ENCODE measurements at regions not wholly inside any gene's neighbourhood (a gene's known extent, or its start where the extent isn't known, plus 50 kb on each side); places are given as distances from the start of the nearest gene placed in this dataset.

DNA sequence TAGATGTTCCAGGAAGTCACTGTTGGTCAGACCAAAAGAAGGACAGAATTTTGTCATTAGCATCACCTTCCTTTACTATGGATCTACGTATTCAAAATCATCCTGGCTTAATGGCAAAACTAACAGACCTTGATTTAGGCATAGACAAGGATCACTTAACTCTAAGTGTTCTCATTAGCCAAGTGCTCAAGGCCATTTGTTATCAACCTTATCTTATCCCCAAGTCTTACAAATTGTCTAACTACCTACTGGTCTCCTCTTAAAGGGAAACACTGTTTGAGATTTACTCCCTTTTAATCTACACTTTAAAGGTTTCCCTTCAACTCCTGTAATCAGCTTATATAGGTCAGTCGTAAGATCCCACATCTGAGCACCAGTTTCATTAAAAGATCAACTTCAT, 1197.5 kb upstream of the C9orf72 start:
- DNase-seq (ENCODE audit: insufficient read length, low spot score) (no peak), FAIRE-seq (no peak)

DNA sequence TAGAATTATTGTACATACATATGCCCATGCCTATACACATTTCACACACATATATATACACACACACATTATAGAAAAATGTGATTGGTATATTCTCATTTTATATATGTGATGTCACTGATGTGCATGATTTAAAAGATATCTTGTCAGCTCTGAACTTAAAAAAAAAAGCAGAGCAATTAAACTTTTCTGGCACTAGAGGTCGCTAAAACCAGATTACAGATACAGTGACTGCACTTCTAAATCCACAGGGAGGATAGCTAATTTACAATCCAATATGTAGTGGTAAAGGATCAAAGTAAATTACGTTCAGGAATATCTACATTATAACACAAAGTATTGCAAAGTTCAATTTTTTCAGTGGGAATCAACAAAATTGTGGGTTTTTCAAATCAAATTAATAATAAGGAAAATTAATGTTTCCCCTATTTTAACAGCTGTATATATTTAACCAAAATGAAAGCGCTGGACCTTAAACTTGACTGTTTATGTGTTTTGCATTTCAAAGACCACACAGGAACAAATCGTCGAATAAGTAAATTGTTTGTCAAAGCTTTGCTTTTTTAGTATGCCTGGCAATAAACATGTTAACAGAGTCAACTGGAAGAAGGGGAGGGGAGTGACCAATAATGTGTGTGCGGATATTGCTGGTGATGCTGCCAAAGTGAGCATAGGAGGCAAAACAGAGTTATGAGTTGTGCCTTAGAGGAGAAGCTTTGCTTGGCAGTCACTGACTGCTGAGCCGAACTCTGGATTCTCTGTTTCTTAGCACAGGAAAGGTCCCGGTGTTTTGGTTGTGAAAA, 1201.4 kb upstream of the C9orf72 start:
- no peak for DNase-seq (ENCODE audit: insufficient read length, low spot score)
- no peak for FAIRE-seq

DNA sequence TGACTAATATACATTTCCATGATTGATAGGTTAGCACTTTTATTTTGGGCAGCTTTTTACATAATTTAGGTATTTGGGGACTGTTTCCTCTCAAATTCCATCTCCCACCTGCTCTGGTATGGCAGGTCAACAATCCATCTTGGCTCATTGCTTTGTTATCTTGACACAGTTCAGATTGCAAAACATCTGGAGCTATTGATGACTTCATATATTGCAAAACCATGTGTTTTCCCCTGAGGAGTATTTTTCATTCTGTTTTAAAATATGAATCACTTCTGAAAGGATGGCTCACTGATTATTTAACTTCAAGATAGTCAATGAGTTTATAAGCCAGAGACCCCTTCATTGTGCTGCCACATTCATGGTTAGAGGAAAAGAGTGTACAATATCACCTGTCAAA, 1206.0 kb upstream of the C9orf72 start:
- no peak for FAIRE-seq
- DNase-seq (ENCODE audit: insufficient read length, low spot score), result no peak

DNA sequence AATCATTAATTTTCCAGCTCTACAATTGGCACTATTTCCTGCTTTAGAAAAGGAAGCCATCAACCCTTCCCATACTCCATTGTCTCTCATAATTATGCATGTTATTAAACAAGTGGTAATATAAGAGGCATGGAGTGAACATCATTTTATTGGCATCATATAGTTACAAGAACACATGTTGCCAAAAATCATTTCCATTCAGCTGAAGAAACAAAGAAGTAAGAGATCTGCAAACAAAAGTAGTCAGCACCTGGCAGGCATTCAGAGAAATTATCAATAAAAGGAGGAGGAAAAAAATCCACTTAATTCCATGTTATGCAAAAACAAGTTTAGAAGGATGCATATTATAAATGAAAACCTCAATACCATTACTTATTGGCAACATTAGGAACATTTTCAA, 1208.2 kb upstream of the C9orf72 start:
- FAIRE-seq (no peak), DNase-seq (ENCODE audit: insufficient read length, low spot score) (no peak)

DNA sequence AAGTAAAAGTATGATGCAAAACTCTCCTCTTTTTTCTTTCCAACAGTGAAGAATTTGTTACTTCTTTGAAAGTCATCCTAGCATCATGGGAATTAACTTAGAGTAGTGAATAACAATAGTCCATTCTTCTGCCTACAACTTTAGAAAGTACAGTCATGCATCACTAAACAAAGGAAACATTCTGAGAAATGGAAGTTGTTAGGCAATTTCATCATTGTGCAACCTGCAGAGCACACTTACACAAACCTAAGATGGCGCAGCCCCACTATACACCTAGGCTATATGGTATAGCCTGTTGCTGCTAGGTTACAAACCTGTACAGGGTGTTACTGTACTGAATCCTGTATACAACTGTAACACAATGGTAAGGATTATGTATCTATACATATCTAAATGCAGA, 1209.3 kb upstream of the C9orf72 start:
- DNase-seq (ENCODE audit: insufficient read length, low spot score), result no peak
- FAIRE-seq, result no peak

DNA sequence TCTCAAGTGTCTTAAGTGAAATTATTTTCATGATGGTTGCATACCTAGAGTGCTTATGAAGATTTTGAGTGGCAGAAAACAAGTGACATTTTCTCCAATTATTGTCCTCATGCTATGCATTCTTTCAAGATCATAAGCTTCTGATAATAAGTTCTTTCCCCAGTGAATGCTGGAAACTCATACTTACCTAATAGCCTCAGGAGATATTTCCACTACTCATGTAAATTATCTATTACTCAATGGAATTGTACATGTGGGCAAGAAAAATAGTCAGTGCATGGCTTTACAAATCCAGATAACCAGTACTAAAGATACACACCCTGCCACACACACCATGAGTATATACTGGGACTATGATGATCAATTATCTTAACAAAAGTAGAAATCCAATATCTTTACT, 1219.4 kb upstream of the C9orf72 start:
- FAIRE-seq (no peak), DNase-seq (ENCODE audit: insufficient read length, low spot score) (no peak)

DNA sequence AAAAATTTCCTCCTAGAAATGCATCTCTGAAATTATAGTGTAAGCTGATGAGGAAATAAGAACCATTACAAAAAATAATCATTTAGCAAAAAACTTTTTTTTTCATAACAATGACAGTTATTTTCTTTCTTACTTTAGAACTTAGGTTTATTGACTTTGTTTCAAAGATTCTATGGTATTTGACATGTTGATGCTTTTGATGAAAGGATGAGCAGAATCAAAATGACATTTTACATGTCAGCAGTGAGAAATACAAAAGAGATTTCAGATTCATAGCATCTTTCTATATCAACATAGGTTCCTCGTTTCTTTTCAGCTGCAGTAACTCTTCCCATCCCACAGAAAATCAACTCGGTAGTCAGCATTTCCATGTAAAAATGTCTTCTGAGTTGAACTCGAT, 1226.6 kb upstream of the C9orf72 start:
- FAIRE-seq, result no peak
- DNase-seq (ENCODE audit: insufficient read length, low spot score), result no peak

DNA sequence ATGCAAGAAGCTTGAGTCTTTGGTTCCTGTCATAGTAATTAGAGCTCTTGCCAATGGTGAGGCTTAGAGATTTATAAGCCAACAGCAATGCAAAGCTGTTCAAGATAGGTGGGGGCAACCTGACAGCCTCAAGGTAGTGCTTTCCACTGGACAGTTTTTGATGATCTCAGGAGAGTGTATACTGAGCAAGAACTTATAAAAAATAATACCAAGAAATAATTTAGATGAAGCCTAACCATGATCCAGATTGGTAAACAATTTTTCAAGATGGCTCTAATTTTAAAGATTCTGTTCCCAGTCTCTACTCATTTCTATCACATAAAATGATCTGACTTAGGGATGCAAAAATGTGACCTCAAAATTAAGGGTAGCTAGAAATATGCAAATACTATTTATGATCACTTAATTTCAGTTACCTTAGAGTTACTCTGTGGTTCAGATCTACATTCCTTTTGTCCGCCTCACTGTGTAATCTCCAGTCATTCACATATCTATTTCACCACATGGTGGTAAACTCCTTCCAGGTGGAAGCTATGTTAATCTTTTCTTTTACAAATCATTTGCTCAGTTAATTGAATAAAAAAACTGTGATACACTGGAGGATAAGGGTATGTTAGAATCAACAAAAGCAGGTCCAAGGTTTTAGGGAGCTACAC, 1228.0 kb upstream of the C9orf72 start:
- FAIRE-seq (no peak), DNase-seq (ENCODE audit: insufficient read length, low spot score) (no peak)

DNA sequence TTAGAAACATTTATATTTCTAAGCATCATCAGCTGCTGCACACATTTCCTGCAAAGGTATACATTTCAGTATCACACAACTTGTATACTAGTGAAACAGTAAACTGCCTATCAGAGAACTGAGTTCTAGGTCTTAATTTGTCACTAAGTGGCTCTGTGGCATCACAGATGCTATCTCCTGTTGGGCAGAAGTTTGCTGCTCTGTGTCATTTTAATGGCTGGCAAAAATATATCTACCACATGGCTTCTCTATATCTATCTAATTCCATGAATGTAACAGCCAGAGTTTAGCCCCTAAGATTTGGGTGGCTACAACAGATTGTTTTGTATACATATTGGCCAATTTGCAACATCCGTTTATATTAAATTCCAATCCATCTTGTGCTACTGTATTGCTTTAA, 1231.9 kb upstream of the C9orf72 start:
- FAIRE-seq, result no peak

DNA sequence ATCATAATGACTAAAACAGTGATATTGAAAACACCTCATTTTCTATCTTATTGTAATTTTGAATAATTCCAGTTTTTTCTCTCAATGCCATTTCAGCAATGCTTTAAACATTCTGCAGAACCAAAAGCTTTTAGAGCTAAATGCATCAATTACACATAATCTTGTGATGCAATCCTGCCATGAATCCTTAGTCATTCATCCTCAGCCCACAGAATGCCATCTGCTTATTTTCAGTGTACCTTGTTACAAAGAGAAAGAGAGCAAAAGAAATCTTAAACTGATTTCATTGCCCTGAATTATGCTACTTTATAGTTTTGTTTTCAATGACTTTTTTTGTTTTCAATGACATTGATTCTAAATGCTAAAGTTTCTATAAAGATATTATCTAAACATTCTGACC, 1234.8 kb upstream of the C9orf72 start:
- DNase-seq (ENCODE audit: insufficient read length, low spot score), result no peak
- FAIRE-seq, result no peak

More for the DNA sequence above, 1231.9 kb upstream of the C9orf72 start:
- DNase-seq (ENCODE audit: insufficient read length, low spot score), result no peak

DNA sequence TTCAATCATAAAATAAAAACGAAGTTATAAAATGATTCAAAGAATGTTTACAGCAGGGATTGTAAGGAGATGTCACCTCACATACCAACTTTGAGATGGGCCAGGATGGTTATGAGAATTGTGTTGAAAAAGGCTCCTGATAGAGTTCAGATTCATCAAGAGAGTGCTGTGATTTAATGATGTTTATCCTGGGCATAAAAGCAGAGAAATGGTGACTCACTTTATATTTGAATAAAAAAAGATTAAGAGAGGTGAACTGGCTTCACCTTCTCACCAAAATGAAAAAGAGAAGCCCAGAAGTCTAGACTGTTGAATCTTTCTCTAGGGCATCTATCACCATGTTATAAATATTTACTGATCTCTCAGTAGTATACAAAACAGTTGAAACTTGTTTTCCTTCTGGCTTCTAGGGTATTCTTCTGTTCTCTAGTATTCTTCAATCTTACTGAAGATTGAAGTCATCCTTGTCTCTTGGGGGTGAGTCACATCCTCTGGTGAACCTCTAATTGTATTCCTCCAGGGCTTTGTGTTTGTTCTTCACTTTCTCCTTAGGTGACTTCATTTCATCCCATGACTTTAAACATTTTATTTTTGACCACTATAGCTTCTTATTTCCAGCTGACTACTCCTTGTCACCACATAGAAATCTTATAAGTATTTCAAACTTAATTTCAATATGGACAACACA, 1237.3 kb upstream of the C9orf72 start:
- no peak for FAIRE-seq
- DNase-seq (ENCODE audit: insufficient read length, low spot score), result no peak

DNA sequence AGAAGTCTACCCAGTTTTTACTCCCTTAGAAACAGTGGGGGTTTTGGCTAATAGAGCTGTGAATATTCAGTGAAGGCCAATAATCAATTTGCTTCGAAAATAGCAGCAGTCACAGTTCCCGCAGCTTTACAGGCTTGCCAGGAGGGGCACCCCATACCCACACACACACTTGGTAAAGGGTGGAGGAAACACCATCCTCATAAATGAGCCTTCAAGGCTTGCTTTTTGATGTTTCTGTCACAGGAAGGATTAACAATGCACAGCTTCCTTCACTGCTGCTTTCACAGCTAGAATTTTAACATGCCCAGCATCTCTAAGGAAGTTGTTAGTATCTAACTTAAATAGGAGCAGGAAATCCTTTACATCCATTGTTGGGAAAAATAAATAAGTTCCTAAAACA, 1247.5 kb upstream of the C9orf72 start:
- FAIRE-seq (no peak), DNase-seq (ENCODE audit: insufficient read length, low spot score) (no peak)

DNA sequence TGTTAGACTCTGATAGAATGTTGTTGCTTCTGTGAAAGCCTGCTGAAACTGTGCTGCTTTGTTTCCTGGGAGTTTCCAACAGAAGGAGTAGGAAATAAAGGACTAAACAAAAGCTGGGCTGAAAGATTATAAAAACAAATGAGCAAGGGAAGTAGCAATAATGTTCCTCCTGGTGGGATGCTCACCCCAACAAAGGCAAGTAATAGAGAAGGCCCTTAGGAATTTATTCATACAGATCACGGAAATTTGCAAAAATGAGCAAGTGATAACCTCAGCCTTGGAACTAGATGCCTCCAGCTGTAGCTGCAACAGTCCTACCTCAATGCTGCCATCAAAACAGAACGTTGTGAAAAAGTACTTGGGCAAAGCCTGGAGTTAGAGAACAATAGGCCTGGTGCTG, 1248.0 kb upstream of the C9orf72 start:
- DNase-seq (ENCODE audit: insufficient read length, low spot score), result no peak
- no peak for FAIRE-seq

DNA sequence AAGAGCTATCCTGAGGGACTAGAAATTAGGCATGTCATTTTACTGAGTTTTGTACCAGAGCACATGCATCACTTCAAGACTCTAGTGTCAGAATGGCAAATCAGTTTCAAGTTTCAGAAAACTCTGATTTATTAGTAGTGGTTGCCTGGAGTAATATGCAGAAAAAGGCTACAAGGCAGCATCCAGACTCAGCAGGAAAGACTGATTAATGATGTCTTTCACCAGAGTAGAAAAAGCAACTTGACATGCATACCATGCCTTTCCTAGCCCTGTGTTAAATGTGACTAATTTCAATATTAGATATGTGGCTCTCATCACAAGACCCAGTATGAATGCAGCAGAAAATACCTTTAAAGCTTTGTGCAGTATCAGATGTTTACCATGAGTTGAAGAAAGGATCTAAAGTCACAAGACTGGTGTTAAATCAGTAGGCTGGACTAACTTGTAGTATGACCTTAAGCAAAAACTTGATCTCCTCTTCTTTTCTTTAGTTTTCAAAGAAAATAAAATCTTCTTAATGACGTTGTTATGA, 1251.2 kb upstream of the C9orf72 start:
- FAIRE-seq (no peak), DNase-seq (ENCODE audit: insufficient read length, low spot score) (no peak)

DNA sequence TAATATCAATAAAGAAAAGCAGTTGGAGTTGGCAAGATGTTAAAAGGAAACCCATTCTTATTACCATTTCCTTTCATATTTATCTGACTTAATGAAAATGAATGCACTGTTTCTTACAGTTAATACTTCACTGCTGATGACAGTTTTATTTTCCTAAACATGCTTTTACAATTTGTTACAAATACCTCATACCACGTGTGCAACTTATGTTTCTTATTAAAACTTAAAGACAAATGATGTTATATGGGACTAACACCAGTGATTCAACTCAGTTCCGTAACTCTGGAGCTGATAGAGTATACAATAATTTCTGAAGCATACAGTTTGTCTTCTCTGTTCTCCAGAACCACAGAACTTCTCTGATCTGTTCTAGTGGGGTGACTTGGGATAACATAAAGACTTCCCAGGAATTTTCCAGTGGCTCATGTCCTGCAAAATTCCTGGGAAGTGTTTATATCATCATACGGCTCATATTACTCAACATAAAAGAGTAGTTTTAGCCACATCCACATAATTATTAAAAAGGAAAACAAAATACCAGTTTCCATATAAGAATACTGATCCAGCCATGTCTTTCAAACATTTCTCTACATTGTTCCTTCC, 1259.0 kb upstream of the C9orf72 start:
- no peak for FAIRE-seq

DNA sequence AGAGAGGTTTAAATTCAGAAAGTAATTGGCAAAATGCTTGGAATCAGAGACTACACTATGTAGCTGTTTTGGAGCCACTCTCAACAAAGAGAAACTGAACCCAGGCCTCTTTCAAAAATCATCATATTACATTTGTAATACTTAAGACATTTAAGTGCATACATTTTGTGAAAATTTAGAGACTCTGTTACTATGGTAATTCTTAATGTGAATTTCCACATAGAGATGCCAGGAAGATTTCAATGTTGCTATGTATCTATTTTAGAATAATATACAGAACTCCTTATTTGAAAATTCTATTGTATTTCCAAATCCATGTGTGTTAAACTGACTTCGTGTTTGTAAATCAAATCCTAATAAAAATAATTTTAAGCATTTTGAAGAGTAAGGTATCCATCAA, 1260.9 kb upstream of the C9orf72 start:
- DNase-seq (ENCODE audit: insufficient read length, low spot score) (no peak), FAIRE-seq (no peak)

More for the DNA sequence above, 1259.0 kb upstream of the C9orf72 start:
- DNase-seq (ENCODE audit: insufficient read length, low spot score), result no peak

DNA sequence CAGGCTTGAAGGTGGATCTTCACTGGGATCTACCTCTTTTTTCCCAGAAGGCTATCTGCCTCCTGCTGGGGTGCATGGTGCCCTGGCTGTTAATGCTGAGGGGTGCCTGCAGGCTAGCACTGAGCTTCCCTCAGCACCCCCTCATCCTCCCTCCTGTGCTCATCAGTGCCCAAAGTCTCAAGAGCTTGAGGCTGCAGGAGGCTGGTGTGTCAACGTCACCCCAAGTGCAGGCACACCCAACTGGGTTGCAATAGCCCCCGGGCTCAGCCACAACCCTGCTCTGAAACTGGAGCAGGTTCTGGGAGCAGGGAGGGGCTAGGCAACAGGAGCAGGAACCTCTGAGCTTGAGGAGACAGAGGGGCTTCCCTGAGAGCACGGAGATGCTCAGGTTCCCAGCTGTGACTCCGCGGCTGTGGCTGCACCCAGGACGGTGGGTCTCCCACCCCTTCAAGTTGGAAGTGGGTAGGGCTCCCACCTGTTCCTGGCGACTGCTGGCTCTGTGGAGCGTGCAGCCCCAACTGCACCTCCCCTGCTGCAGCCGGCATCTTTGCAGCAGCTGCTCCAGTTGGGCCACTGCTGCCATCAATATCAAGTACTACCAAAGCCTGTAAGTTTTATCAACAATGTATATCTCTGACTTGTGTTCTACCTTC, 1266.6 kb upstream of the C9orf72 start:
- no peak for DNase-seq (ENCODE audit: insufficient read length, low spot score)
- no peak for FAIRE-seq

DNA sequence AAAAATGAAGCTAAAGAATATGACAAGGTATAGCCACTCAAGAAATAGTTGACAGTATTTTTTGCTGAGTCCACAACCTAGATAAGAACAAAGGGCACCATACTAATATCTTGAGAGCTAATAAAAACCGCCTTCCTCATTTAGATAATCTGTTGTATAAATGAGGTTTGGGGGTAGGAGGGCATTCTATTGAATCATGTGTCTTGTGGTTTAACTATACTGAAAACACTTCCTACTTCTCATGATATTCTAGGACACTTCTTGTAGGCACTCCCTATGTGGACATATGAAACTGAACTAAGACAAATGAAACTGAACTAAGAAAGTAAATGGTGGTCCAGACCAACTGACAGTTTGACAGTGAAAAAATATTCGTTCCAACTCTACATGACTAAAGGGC, 1268.5 kb upstream of the C9orf72 start:
- FAIRE-seq (no peak), DNase-seq (ENCODE audit: insufficient read length, low spot score) (no peak)

DNA sequence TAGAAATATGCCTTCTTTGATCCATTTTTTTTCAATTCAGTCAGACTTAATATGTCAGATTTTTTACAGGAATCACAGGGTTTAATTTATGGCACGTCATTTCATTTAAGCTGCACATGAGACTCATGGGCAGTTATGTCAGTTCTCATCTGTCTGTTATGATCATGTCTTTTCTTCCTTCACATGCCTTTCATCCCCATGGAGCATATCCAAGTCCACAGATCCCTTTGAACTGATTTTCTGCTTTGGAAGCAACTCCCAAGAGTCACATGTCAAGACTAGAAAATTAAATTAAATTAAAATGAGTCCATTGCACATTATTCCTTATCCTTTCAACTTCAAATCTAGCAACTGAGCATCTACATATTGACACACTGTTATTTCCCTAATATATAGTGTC, 1274.0 kb upstream of the C9orf72 start:
- DNase-seq (ENCODE audit: insufficient read length, low spot score) (no peak), FAIRE-seq (no peak)

DNA sequence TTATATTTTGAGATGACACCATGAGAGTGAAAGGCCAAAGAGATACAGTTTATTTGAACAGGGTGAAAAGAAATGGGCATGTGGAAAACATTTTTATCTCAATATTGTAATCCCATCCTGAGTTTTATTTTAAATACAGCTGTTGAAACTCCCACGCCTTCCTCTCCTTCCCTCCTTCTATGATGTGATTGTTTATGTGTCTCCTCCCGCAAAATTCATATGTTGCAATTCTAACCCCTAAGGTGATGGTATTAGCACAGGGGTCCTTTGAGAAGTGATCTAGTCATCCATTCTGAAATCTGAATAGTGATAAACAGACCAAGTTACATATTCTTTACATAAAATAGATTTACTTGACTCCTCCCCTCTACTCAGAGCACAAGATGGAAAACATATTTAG, 1275.4 kb upstream of the C9orf72 start:
- DNase-seq (ENCODE audit: insufficient read length, low spot score) (no peak), FAIRE-seq (no peak)

DNA sequence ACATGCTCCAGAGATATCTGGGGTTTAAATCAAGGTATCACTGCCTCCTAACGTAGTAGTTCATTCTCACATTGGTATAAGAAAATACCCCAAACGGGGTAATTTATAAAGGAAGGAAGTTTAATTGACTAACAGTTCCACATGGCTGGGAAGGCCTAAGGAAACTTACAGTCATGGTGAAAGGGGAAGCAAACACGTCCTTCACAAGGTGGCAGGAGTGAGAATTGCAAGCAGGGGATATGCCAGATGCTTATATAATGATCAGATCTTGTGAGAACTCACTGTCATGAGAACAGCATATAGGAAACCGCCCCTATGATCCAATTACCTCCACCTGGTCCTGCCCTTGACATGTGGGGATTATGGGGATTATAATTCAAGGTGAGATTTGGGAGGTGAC, 1280.2 kb upstream of the C9orf72 start:
- DNase-seq (ENCODE audit: insufficient read length, low spot score) (no peak), FAIRE-seq (no peak)

All from HTR-8/SVneo (cell line).